ENCODE measurements at regions not wholly inside any gene's neighbourhood (a gene's known extent, or its start where the extent isn't known, plus 50 kb on each side); places are given as distances from the start of the nearest gene placed in this dataset.

DNA sequence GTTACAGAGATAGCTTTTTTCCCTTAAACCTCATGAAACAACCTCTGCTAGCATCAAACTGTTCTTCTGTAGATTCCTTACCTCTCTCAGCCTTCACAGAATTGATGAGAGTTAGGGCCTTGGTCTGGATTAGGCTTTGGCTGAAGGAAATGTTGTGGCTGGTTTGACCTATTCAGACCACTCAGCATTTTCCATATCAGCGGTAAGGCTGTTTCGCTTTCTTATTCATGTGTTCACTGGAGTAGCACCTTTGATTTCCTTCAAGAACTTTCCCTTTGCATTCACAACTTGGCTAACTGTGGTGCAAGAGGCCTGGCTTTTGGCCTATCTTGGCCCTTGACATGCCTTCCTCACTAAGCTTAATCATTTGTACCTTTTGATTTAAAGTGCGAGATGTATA is 50.7 kb upstream of the NRXN3 start:
- ChIA-PET CTCF (no interaction called here), POLR2A (no interaction called here)
- no peak overlapping the region for H3K4me3 ChIP-seq (ENCODE audit: low read depth, low read length)
- no peak for DNase-seq (ENCODE audit: low read depth, low spot score)
- TF ChIP-seq, protein P1, sequence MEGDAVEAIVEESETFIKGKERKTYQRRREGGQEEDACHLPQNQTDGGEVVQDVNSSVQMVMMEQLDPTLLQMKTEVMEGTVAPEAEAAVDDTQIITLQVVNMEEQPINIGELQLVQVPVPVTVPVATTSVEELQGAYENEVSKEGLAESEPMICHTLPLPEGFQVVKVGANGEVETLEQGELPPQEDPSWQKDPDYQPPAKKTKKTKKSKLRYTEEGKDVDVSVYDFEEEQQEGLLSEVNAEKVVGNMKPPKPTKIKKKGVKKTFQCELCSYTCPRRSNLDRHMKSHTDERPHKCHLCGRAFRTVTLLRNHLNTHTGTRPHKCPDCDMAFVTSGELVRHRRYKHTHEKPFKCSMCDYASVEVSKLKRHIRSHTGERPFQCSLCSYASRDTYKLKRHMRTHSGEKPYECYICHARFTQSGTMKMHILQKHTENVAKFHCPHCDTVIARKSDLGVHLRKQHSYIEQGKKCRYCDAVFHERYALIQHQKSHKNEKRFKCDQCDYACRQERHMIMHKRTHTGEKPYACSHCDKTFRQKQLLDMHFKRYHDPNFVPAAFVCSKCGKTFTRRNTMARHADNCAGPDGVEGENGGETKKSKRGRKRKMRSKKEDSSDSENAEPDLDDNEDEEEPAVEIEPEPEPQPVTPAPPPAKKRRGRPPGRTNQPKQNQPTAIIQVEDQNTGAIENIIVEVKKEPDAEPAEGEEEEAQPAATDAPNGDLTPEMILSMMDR (IDR thresholded peaks at IDR 0.05; ENCODE audit: insufficient read depth, low read length, missing control alignments), result no peak
